ENCODE measurements at regions not wholly inside any gene's neighbourhood (a gene's known extent, or its start where the extent isn't known, plus 50 kb on each side); places are given as distances from the start of the nearest gene placed in this dataset.
"Not testable (repeated sequence)": the region's sequence is repeated elsewhere in the genome, so short reads cannot be mapped to it uniquely, and the experiment has no call there.

DNA sequence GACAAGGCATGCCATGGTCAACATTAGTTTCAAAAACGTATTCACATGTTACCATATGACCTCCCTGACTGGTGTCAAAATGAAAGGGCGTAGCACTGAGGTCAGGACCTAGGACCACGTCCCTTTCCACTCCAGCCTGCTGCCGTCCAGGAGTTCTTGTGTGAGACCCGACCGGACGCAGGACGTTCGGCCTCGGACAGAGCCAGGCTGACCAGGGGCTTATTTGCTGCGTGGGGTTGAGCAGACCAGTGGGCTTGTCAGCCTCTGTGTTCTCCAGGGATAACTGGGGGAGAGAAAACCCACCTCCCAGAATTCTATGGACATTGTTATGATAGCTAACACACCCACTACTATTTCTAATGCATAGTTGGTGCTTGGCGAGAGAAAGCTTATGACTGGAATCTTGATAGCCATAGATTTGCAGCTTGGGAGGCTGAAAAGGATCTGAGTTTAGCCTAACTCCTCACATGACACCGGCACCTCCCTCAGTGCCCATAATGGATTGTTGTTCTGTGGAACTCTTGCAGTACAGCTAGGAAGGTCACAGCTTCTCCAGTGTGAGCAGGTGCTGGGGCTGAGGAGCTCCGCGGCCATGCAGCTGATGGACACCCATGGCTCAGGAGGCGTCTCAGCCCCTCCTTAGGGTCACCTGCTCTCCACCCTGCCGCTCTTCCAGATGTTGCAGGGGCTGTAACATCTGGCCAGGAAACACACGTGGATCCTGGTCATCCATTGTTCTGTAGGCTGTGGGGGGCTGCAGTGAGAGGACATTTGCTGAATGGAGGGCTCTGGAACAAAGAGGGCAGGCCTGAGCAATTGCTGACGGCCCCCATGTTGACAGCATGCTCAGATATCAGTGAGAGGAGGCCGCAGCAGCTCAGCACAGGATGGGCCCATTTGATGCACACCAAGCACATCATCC, 368.4 kb downstream of the IRX2 start:
- no peak for DNase-seq (ENCODE audit: low read depth)

DNA sequence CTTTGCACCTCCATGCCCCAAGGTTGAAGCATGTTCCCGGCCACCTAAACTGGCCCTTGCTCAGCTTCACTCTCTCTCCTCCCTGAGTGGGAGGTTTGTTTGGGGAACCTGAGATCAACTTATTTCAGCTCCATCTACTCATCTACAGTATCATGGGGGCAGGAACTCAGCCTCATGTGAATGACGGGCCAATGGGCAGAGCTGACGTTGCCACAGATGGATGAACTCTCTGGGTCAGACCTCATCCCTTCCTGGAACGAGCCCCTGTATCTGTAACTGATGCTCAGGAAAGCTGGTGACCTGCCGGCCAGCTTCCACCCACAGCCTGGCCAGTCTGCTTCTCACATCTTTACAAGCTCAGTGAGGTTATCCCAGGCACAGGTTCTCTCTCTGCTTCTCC, 369.6 kb downstream of the IRX2 start:
- DNase-seq (ENCODE audit: low read depth) = no peak

DNA sequence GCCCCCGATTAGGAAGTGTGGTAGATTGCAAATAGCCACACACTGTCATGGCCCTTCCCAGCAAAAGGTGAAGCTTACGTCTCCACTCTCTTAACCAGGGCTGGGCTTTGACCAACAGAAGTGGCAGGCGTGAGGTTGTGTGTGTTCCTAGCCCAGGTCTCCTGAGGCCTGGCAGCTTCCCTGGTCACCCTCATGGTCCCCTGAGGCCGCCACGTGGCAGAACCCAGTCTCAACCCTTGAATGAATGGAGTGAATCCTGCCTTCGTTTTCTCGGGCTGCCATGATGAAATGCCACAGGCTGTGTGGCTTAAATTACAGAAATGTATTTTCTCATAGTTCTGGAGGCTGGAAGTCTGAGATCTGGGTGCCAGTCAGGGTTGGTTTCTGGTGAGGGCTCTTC, 370.4 kb downstream of the IRX2 start:
- no peak for DNase-seq (ENCODE audit: low read depth)

DNA sequence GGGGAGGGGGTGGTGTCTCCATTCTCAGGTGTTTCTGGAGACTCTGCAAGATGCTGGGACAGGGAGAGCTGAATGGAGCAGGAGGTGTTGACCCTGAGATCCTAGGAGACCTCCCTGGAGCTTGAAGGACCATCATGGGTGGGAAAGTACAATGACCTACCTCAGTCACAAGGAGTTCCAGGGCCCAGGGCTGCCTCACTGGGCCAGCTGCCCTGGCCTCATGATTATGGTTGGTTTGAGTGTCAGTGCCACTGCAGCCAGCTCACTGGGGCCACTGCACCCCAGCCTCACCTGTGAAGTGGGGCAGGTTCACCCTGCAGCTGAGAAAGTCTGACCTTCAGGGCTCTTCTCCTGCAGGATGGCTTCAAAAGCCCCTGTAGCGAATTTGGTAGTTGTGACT, 372.5 kb downstream of the IRX2 start:
- DNase-seq (ENCODE audit: low read depth) = no peak

DNA sequence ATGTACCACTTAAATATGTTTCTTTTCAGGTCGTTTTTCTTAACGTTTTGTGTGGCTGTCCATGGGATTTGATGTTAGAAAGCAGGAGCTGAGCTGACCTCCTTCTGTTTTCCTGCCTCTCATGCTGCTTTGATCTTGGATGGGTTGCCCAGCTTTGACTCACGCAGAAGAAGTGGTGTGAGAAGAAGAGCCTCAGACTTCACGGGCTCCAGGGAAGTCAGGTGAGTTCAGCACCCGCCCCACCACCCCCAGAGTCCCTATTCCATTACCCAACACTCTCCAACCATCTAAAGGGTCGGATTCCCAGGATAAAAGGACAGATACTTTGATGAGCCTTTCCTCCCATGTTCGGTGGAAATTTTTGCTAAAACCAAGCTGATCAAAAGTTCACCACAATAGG, 373.4 kb downstream of the IRX2 start:
- no peak for DNase-seq (ENCODE audit: low read depth)

DNA sequence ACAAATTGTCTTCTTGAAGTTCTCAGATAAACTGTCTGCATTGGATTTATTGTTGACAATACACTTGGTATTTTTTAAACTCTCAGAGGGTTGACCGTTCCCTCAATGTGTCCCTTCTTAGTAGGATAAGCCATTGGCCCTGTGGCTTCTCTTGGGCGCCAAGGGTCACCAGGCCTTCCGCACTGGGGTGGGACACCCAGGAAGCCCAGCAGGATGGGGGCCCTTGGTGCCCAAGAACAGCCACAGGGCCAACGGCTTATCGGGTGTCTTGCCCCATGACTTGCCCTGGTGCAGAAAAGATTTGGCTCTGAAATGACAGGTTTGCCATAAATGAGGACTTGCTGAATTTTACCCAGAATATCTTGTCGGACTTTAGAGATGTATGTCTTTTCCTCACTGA, 375.0 kb downstream of the IRX2 start:
- DNase-seq (ENCODE audit: low read depth) = no peak

DNA sequence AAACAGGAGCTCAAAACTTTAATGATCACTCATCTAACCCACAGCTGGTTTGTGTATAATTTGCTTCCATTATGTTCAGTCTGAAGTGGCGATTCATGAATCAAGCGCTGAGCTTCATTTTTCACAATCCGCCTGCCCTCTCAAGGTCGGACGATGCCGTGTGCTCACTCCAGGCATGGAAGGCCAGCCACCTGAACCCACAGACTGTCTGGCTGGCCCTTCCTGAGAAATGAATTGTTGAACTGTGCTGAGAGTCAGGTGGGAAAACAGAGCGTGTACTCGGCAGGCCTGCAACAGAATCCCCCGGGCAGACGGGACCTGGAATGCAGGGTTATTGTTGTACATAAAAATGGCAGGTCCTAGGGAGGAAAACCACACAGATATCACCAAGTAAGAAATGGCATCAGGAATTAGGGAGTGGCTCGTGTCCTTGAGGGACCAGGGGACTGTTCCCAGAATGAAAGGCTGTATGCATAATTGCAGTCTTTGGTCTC, 375.7 kb downstream of the IRX2 start:
- no peak for DNase-seq (ENCODE audit: low read depth)

DNA sequence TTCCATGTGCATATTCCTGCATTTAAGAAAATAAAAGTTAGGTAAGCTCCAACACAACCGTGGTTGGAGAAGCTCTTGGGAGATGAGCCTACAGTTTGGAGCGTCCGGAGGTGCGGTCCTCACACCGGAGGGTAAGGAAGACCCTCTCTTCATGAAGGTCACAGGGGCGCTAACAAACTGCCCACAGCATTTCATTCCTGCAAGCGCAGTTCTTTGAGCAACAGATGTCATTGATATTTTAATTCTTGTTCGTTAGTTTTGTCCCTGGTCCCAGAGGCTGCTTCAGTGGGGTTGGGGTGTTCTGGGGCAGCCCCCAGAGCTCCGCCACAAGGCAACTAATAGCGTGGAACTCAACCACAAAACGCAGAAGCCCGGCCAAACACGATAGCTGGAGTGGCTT, 376.2 kb downstream of the IRX2 start:
- no peak for DNase-seq (ENCODE audit: low read depth)

DNA sequence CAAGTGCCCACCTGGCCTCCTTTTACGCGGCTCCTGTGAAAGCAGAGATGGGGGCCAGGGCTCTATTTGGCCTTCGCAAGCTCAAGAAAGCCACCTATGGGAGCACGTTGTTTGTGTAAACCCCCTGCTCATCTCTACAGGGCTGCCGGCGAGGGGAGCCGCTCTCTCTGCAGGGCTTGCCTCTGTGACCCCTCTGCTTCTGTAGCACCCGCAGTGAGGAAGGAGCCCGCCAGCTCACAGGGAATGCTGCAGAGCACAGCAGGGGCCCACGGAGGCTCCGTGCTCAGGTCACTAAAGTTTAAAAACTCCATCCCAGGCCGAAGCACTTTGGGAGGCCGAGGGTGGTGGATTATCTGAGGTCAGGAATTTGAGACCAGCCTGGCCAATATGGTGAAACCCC, 376.8 kb downstream of the IRX2 start:
- DNase-seq (ENCODE audit: low read depth) = no peak

DNA sequence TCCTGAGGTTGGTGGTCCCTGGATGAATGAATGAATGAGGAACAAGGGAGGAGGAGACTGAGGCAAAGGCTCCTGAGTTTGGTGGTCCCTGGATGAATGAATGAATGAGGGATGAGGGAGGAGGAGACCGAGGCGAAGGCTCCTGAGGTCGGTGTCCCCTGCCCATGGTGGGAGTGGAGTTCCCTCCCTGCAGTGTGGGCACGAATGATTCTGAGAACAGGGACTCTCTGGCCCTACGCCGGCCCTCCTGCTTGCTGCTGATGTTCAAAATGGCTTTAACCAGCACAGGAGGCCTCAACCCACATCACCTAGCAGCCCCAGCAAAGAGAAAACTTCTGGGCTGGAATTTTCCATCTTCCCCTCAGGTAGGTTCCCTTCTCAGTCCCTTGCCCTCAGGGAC, 377.8 kb downstream of the IRX2 start:
- no peak for DNase-seq (ENCODE audit: low read depth)

DNA sequence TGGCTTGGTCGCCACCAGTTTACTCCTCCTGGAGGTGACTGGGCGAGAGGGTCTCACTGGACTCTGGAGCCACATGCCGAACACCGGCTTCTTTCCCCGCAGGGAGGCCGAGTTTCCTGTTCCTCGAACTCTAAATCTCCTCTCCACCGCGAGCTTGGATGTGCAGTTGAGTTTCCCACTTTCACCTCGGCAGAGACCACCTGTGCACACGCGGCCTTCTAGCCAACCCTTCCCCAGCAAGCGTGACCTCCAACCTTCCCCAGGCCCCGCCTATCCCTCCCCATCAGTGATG, 380.1 kb downstream of the IRX2 start:
- no peak for DNase-seq (ENCODE audit: low read depth)

DNA sequence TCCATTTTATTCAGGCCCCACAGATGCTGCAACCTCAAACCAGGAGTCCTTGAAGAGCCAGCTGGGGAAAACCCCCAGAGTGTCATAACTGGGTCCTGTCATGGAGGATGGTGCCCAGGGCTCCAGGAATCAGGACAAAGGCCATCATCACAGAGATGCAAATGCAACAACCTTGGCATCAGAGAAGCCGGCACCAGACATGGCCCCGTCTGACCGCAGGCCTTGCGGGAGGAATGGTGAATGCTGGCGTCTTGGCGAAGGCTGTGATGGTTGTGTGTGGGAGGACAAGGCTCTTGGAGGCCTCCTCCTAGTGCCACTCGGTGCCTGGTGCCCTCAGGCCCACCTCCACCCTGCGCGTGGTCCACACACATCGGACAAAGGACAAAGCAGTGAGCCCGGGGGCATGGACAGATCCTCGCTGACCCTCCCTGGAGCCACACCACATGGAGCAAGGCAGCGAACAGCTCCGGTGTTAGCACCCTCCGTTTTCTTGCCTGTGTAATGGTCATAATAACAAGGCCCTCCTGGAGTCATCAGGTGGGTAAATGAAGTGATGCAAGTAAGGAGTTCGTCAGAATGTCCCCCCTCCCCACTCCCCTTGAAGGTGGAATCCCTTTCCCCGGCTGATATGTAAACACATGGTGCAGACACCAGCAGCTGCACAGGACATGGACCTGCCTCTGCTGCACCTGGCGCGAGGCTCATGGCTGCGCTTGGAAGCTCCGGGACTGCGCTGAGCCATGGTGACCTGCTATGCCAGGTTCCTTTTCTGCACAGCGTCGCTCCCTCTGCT, 380.7 kb downstream of the IRX2 start:
- DNase-seq (ENCODE audit: low read depth) = no peak

DNA sequence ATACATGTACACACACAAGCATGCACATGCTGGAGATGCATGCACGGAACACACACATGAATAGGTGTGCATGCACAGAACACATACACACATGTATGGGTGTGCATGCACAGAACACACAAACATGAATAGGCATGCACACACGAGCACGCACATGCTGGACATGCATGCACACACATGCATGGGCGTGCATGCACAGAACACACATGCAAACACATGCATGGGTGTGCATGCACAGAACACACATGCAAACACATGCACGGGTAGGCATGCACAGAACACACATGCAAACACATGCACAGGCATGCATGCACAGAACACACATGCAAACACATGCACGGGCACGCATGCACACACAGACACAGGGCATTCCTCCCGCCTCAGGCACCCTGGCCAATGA, 382.3 kb downstream of the IRX2 start:
- no peak for DNase-seq (ENCODE audit: low read depth)

DNA sequence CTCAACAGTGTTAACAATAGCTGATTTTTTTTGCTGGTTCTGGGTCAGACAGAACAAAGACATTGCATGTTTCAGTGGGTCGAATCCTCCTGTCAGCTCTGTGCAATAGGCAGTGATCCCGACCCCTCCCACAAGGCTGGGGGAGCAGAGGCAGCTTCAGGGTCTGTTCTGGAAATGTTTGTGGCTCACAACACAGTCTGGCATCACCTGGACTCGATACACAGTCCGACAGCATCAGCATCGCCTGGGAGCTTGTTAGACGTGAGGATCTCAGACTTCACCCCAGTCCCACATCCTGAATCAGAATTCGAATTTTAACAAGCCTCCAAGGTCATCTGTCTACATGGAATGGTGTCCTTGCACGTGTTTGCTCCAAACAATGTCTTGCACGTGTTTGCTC, 384.7 kb downstream of the IRX2 start:
- no peak for DNase-seq (ENCODE audit: low read depth)

DNA sequence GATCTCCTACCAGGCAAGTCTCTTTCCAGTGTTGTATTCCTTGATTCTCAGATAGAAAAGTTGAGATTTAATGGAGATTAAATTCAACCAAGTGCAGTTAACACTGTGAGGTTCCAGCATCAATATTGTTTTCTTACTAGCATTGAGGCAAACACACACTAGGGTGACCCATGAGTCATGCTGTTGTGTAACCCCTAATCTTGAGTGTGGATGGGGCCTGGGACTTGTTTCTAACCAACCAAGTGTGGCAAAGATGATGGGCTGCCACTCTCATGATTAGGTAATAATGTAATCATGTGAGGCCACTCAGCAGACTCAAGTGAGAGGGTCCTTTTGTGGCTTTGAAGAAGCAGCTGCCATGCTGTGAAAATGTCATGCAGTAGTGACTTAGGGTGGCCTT, 394.2 kb downstream of the IRX2 start:
- no peak for DNase-seq (ENCODE audit: low read depth)

DNA sequence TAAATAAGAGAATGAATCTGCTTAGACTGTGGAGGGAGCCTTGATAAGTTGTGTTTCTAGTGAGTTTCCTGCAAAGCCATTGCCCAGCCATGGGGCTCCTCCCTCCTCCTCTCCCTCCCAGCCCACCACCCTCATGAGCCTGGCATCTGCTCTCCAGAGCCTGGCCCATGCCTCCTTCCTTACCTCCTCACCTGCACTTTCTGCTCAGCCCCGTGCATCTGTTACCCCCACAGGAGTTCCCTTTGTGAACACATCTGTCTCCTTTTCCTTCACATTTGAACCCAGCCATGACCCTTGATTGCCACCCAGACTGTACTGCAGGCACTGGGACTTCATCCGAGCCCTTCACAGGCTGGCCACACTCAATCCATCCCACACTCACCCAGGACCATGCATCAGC, 395.6 kb downstream of the IRX2 start:
- no peak for DNase-seq (ENCODE audit: low read depth)

DNA sequence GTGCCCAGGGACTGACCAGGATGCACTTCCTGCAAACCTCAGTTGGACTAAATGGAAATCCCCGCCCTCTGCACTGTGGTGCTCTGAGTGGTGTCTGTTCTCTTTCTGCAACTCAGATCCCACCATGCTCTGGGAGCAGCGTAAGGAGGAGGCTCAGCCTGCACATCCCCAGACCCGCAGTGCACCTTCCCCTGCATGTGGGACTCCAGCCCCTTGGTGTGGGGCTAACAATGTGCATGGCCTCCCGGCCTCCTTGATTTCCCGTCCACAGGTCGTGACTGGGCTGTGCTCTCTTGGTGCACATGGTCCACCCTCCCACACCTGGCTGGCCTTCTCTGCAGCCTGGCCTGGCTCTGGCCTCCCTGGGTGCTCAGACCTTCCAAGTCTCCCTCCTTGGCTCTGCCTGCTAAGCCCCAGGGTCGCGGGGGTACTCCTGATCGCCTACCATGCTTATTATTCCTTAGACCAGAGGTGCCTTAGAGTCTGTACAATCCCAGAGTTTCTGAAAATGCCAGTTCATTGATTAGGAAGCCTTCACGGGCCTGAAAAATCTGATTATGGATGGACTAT, 397.5 kb downstream of the IRX2 start:
- DNase-seq (ENCODE audit: low read depth) = no peak

DNA sequence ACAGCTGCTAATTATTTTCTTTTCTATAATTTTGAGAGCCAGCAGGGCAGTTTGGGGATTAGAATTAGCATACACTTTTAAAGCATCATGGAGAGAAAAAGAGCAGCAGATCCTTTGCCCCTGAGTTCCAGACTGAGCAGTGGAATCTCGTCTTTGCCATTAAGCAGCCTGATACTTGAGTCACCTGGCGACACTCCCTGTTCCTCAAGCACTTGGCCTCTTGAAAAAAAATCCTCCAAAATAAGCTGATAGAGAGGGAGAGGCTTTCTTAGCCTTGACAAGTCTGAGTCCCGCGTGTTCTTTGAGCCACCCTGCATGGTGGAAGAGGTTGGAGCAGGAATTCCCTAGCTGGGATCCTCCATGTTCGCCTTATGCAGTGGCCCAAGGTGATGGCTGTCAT, 398.3 kb downstream of the IRX2 start:
- DNase-seq (ENCODE audit: low read depth) = no peak

DNA sequence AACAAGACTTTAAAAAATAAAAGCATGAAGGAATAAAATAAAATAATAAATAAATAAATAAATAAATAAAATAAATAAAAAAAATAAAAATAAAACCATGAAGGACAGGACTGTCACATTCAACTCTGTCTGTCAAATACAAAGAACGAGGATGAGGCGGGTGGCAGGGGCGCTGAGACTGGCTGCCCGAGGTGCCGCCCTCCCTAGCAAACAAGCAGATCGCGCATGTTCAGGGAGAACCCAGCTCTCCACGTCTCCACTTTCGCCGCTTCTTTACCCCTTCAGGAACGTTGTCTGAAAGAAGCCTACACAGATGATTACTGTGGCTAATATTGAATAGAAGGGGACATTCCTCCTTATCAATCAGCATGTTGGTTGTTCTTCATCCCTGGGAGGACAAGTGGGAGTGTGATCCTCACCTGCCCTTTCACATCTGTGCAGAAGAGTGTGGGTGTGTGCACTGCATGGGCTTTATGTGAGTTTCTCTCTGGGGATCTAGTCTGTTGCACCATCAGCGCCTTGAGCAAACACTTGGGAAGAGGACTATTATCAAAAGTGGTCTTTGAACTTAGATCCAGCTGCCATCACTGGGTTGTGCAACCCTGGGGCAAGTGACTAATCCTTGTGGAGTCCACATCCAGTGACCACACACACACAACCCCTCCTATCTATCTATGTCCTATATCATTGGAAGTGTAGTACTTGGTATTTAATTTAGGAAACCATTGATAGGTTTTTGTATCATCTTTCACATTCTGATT, 399.2 kb downstream of the IRX2 start:
- DNase-seq (ENCODE audit: low read depth) = no peak

DNA sequence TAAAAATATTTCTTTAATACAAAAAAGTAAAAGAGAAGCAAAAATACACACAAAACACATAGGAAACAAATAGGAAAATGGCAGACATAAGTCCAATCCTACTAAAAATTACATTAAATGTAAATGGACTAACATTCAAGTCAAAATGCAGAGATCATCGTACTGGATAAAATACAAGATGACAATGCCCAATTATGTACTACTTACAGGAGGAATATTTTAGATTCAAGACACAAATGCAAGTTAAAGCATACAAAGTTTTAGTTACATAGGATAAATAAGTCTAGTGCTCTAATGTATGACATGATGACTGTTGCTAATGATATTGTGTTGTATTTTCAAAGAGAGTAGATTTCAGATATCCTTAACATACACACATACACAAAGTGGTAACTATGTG, 401.7 kb downstream of the IRX2 start:
- not testable (repeated sequence) for DNase-seq (ENCODE audit: low read depth)

DNA sequence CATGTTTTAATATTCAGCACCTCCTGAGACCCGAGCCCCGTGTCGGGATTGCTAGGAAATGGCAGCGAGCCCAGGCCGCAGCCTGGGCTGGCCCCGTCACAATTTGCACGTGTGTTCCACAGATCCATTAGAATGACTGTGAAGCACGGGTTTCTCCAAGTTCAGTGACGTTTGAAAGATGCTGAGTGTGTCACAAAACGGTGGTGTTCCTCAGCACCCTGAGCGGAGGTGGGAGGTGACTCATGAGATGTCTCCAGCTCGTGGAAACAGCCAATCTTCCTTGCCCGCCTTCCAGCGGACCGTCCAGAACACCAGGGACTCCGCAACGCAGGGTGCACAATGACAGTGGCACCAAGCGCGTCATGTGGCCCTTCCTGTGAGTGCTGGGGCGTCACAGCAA, 412.8 kb downstream of the IRX2 start:
- DNase-seq (ENCODE audit: low read depth) = no peak

DNA sequence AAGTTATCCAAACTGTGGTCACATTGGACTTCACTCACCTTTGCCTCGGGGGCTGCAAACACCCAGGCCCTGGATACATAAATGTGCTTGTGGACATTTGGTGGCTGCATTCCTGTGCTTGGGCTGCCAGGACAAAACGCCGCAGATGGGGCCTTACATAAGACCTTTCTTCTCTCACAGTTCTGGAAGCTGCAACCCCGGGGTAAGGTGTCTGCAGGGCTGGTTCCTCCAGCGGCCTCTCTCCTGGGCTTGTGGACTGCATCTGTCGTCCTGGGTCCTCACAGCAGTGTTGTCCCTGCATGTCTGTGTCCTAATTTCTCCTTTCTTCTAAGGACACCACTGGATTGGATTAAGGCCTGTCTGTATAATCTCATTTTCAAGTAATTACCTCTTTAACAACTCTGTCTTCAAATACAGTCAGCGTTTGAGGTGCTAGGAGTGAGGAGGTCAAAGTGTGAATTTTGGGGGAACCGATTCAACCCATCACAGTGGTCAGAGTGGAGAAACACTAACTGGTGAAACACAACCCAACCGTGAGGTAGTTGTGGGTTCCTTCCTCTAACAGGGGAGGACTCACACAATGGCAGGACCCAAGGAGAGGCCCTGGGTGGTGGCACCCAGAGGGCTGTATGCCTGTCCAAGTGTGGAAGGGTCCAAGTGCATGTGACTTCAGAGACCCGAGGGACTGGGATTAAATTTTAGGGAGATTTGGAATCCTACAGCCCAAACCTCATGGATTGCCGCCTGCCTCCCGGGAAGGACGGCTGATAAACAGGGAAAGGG, 415.6 kb downstream of the IRX2 start:
- DNase-seq (ENCODE audit: low read depth) = no peak

All from stimulated activated CD8-positive, alpha-beta memory T cell treated with anti-CD3 and anti-CD28 coated beads, Interleukin-12 subunit alpha, Interleukin-12 subunit beta, amount 100 ng/mL, for 4 hours (primary cell).